ENCODE measurements at regions not wholly inside any gene's neighbourhood (a gene's known extent, or its start where the extent isn't known, plus 50 kb on each side); places are given as distances from the start of the nearest gene placed in this dataset.

- TF ChIP-seq REST (IDR thresholded peaks at IDR 0.05; ENCODE audit: borderline replicate concordance): peak; percentile 18; the same call in 1 of the 2 replicates
- 0 out of 2 replicates have a peak, but pooled peaks have one; percentile 55 for TF ChIP-seq REST (CRISPR knock-in tag; IDR thresholded peaks at IDR 0.05; ENCODE audit: low read depth)
- peak in 1 of 2 experiments; percentile 53; a peak in 1 of 4 replicates for TF ChIP-seq KDM4B (IDR thresholded peaks at IDR 0.05; ENCODE audit: borderline replicate concordance in 2 of 2, low read depth in 1 of 2)
- no peak for TF ChIP-seq NFE2L1 (tag; IDR thresholded peaks at IDR 0.05; ENCODE audit: borderline replicate concordance, low read depth)
- TF ChIP-seq NFIC (IDR thresholded peaks at IDR 0.05): no peak
- TF ChIP-seq GTF2F1 (IDR thresholded peaks at IDR 0.05; ENCODE audit: low read depth, low read length): no peak
- TF ChIP-seq RFX1 (IDR thresholded peaks at IDR 0.05): no peak
- 0 out of 2 replicates have a peak, but pooled peaks have one; percentile 13 for TF ChIP-seq KLF6 (CRISPR knock-in tag; IDR thresholded peaks at IDR 0.05; ENCODE audit: borderline replicate concordance)
- peak; percentile 76; the same call in 1 of the 2 replicates for TF ChIP-seq ZBTB17 (CRISPR knock-in tag; IDR thresholded peaks at IDR 0.05)
- TF ChIP-seq, protein P1, sequence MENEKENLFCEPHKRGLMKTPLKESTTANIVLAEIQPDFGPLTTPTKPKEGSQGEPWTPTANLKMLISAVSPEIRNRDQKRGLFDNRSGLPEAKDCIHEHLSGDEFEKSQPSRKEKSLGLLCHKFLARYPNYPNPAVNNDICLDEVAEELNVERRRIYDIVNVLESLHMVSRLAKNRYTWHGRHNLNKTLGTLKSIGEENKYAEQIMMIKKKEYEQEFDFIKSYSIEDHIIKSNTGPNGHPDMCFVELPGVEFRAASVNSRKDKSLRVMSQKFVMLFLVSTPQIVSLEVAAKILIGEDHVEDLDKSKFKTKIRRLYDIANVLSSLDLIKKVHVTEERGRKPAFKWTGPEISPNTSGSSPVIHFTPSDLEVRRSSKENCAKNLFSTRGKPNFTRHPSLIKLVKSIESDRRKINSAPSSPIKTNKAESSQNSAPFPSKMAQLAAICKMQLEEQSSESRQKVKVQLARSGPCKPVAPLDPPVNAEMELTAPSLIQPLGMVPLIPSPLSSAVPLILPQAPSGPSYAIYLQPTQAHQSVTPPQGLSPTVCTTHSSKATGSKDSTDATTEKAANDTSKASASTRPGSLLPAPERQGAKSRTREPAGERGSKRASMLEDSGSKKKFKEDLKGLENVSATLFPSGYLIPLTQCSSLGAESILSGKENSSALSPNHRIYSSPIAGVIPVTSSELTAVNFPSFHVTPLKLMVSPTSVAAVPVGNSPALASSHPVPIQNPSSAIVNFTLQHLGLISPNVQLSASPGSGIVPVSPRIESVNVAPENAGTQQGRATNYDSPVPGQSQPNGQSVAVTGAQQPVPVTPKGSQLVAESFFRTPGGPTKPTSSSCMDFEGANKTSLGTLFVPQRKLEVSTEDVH (IDR thresholded peaks at IDR 0.05; ENCODE audit: low read depth, partially characterized antibody): peak; percentile 77
- TF ChIP-seq TFAP4 (CRISPR knock-in tag; IDR thresholded peaks at IDR 0.05; ENCODE audit: borderline replicate concordance): peak; percentile 87
- no peak for TF ChIP-seq TFAM (CRISPR knock-in tag; conservative IDR thresholded peaks at IDR 0.05)
- TF ChIP-seq MECOM (CRISPR knock-in tag; IDR thresholded peaks at IDR 0.05): no peak
- TF ChIP-seq HMG20B (CRISPR knock-in tag; IDR thresholded peaks at IDR 0.05): no peak
- no peak for TF ChIP-seq ADNP (tag; IDR thresholded peaks at IDR 0.05)
Observed at GRCh38 chr6:4647414-4648365, 128.5 kb upstream of the CDYL start (continued).

Data from K562 (cell line).